HG03439 (cell line): ENCODE measurements at regions not wholly inside any gene's neighbourhood (a gene's known extent, or its start where the extent isn't known, plus 50 kb on each side); places are given as distances from the start of the nearest gene placed in this dataset.
"Not testable (repeated sequence)": the region's sequence is repeated elsewhere in the genome, so short reads cannot be mapped to it uniquely, and the experiment has no call there.

Source experiments
- ATAC-seq: cut with Tn5 transposase; IDR thresholded peaks from one replicate; pipeline ENCODE4 v1.9.1; 2021; ENCODE audit warnings: mild to moderate bottlenecking, moderate library complexity; ENCODE audit not compliant: unreplicated experiment

DNA sequence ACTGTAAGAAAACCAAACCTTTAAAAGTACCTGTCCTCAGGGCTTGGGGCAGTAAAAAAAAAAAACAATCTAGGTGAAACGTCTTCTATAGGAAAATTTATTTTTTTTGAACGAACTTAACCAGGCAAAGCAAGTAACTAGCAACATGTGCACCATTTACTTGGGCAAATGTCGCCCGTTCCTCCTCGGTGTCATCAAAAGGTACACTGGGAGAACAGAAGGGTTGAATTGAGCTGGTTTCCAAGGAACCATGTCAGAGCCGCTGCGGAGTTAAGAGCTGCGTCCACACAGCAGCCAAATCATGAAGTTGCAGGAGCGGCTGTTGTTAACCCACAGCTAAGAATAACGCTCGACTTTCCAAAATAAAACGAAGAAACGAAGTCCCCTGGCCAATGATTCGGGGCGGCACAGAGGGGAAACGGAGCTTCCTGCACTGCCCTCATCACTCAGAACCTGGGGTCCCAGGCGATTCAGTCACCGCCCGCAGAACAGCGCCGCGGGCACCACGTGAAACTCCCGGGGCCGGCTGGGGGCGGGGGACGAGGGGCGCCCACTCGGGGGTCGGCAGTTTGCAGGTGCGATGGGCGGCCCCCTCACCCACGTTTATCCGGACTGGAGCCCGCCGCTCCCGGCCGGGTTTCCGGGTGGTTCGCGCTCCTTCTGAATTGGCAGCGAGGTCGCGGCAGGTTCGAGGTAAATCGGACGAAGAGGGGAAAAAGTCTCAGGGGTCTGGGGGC lies 53.6 kb upstream of the PLGLB1 start:
- not testable (repeated sequence) for ATAC-seq

DNA sequence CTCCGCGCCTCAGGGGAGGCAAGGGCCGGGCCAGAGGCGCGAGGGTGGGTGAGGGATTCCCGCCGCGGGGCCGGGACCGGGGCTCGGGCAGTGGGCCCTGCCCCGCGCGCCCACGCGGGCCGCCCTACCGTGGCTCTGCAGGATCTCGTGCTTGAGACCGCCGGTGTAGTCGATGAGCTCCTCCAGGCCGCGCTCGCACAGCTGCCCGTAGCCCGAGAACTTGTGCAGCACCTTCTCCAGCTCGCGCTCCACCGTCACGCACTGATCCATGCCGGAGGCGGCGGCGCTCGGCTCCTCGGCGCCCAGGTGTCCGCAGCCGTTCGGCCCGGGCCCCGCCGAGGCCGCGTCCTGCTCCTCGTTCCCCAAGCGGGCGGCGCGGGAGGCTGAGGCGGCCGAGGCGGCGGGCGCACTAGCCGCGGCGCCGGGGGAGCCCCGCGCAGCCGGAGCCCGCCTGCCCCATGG lies 54.2 kb upstream of the PLGLB1 start:
- peak; percentile 39 for ATAC-seq

DNA sequence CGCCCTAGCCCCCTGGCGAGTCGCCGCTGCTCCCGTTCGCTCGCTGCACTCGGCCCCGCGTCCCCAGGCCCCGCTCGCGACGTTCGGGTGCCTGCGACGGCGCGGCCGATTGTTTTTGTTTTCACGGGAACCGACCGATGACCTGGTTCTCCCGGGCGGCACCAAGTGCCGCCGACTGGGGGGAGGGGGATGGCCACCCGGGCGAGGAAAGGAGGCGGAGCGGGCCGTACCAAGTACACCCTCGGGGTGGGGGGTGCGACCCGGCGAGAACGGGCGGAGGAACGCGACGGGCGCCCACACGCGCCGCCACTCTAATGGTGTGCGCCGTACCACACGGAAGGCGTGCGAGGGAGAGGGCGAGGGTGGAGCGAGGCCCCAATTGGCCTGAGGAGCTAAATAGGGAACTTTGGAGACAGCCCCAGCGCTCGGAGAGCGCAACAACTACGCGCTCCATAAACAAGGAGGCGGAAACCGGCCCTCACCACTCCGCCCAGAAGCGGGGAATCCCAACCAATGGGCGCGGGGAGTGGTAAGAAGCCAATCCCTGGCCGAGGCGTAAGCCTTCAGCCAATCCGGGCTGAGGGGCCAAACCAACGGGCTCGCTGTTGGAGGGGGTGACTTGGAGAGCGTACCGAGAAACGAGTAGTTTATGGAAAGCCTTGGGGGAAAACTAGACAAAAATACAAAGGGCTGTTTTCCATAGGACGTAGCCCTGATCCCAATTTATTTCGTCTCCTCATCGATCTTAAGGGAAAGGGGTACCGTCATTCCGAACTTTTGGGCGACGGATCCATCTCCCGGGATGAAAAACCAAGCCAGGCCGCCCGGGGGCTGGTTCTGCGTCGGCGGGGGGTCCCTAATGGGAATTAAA lies 54.8 kb upstream of the PLGLB1 start:
- ATAC-seq: peak; percentile 94

DNA sequence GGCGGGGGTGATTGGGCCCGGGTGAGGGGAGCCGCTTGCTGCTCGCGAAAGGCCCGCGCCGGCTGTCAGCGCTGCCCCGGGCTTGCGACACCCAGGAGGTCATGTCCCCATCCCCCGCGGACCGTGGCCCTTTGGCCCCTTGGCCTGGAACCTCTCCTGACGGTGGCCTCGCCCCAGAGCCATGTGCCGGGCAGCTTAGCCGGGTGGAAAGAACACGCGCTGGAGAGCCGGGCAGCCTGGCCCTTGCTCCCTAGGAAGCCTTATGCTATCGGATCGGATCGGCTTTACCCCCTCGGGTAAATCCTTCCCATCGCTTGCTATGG lies 55.4 kb upstream of the PLGLB1 start:
- peak; percentile 18 for ATAC-seq

DNA sequence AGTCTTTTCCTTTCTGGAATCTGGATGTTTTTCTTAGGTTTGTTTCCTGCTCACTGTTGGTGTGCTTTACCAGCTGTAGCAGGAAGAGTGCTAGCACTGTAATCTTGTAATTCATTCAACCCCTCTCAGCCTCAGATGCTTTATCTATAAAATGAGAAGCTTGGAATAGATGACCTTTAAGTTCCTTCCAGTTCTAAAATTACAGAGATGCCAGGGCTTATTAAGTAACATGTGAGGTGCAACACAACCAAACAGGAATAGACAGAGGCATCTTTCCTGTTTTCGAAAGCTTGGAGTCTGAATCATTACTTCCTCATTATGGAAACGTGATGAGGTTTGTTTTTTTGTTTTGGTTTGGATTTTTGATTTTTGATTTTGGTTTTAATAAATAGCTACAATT lies 60.1 kb upstream of the PLGLB1 start:
- ATAC-seq: not testable (repeated sequence)

DNA sequence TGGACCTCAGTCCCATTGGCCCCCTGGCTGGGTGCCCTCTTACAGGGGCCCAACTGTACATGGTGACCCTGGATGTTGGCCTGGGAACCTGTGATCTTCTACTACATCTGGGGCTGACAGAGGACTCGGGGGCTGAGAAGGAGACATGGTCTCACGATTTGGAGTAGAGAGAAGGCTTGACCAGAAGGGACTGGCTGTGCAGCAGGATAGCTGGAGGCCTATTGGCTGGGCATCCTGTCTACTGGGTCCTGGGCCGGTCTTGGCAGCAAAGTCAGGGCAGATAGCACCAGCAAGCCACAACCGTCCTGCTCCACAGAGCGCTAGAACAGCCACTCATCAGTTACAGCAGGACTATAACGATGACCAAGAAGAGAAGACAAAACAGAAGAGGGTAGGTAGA lies 66.4 kb upstream of the PLGLB1 start:
- not testable (repeated sequence) for ATAC-seq

DNA sequence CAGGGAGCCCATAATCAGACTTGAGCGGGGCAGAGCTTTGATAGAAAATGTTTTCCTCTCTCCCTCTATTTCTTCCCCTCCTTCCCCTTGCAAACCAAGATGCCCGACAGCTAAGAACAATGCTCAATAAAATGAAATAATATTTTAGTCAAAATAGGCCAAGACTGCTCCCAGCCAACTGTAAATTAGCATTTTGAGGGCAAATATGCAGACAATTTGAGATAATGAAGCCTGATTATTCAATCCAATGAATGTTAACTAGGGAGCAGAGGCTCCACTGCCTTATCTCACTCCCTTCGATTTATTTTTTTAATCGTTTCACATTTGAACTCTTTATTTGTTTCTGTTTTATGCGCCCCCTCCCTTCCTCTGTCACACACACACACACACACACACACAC lies 67.8 kb upstream of the PLGLB1 start:
- not testable (repeated sequence) for ATAC-seq

DNA sequence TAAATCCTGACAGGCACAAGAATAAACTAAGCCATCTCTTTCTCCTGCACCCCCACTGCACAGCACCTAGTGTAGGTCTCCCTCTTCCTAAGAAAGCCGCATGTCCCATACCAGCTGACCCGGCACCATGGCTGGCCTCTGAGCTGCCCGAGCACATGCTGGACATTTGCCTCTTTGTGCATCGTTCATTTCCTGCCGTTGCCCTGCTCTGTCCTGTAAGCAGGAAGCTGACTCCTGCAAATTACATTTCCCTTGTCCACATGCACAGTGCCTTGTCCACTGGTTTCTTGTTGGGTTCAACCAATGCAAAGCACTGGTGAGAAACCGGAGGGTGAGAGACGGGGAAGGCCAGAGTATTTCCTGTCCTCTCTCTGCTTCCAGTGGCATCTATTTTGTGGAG lies 71.6 kb upstream of the PLGLB1 start:
- not testable (repeated sequence) for ATAC-seq

DNA sequence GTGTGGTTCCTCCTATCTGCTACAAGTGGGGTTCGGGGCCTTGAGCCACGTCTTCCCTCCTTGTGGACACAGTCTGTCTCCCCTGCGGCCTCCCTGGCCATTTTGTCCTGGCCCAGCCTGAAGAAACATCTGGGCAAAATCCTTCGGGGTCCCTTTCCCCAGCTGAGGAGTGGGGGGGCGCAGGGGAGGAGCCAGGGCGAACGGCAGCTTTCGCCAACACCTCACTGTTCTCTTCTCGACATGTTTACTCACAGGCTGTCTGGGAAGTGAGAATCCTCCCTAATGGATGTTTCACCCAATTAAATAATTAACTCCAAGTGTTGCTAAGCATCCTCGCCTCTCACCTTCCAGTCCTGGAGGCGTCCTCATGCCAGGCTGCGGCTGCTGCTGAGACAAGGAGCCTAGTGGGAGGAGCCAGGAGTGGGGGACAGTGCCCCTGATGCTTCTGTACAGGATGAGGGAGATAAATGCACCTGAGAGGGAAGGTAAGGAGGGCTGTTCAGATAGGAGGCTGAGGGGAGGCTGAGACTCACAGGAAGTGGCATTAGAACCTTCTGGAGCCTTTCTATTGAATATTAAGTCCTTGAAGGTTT lies 72.4 kb upstream of the PLGLB1 start:
- ATAC-seq: not testable (repeated sequence)

DNA sequence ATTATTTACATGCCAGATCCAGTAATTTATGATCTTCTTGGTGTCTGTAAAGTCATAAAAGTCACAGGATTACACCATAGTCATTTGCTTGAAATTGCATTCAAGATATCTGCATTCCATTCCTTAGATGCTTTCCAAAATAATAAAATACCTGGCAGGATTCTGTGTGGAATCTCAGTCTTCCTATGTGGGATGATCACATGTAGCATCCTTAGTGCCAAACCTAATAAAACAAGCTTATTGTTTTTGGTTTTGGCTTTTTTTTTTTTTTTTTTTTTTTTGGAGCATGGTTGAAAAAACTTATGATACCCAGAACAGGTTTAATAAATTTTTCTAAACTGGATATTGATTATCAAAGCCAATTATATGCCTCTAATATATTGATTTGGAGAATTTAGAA lies 74.2 kb upstream of the PLGLB1 start:
- not testable (repeated sequence) for ATAC-seq

DNA sequence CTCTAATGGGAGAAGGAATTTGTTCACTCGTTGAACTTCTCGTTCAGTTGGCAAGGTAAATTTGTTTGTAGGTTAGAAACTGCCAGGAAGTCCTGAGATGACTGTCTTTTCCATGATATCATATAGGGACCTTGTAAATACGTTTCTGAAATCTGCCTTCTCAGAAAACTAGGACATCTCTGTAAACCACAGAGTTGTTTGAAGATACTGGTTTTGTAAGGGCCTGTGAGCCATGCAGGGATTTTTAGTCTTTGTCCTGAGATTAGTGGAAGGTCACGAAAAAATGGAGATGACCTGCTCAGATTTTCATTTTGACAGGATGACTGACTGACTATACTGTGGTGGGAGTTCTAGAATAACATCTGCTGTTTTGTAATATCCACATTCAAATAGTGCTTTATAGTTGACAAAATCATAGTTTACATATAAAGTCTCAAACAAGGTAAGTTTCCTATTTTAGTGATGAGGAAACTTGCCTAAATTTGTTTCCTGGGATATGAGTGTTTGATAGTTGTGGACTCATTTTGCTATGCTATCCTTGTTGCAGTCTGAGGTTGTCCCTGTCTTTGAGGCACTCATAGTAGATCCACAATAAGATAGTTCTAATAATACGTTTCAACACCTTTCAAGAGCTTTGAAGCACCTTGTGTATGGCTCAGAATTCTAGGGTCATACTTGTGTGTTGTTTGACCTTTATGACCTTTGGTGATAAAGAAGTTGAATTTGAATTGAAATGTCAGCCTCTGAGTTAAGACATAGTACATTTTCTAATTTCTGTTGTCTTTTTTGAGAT lies 107.3 kb upstream of the PLGLB1 start:
- ATAC-seq: not testable (repeated sequence)

DNA sequence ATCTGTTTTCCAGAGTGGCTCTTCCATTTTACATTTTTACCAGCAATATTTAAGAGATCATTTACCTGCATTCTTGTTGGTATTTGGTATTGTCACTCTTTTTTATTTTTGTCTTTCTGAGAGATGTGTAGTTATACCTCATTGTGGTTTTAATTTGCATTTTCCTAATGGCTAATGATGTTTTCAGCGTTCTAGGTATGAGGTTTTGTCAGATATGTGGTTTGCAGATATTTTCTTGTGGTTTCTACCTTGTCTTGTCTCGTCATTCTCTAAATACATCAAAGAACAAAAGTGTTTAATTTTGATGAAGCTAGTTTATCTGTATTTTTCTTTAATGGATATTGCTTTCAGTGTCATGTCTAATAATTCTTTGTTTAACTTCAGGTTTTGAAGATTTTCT lies 110.9 kb upstream of the PLGLB1 start:
- peak; percentile 59 for ATAC-seq

DNA sequence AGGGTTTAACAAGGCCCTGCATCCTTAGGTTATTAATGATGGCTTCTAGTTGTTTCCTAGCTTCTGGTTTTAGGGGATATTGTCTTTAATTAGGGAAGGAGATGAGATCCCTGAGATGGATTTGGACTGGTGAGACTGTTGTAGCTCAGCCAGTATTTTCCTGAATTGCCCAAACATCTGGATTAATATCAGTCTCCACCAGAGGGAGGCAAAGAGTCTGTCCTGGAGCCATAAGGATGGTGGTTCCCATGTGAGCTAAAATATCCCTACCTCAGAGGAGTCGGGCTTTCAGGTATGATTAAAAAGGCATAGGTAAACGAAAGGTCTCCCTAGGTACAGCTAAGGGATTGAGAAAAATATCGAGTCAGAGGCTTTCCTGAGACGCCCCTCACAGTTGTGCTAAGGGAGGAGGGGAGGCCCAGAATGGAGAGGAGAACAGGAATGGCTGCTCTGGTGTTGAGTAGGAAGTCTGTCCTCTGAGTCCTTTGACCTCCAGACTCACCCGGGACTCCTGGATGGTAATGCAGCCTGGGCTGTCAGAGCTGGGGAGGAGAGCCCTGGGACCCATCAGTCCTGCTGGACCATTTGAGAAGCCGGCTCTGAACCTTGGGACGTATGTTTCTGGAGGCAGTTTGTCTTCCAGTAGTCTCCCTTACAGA lies 130.3 kb upstream of the PLGLB1 start:
- not testable (repeated sequence) for ATAC-seq

DNA sequence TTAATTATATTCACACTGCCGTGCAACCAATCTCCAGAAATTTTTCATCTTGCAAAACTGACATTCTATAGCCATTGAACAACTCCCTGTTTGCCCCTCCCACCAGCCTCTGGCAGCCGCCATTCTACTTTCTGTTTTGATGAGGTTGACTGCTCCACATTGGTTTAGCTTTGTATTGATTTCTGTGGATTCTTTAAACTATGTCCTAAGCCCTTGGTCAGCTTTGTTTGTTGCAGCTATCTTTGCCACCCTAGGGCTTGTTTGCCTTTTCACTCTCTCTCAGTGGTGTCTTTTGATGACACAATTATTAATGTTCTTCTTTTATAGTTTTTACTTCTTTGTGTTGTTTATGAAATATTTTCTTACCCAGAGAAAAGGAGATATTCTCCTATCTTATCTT lies 152.8 kb upstream of the PLGLB1 start:
- not testable (repeated sequence) for ATAC-seq

DNA sequence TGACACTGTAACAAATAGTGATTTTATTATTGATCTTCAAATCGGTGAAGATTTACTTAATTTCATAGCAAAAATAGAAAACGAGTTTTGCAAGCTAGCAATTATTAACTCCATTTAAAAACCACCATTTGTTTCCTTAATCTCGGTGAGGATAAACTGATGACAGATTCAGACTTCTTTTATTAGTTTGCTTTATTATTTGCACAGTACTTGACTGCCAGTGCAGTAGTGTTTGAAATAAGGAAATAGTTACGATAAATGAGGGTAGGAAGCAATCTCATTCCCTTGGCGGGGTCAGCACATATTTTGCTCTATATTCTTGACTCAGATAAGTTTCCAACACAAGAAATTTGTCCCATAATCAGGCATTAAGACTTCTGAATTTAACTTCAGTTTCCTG lies 161.7 kb upstream of the PLGLB1 start:
- not testable (repeated sequence) for ATAC-seq

DNA sequence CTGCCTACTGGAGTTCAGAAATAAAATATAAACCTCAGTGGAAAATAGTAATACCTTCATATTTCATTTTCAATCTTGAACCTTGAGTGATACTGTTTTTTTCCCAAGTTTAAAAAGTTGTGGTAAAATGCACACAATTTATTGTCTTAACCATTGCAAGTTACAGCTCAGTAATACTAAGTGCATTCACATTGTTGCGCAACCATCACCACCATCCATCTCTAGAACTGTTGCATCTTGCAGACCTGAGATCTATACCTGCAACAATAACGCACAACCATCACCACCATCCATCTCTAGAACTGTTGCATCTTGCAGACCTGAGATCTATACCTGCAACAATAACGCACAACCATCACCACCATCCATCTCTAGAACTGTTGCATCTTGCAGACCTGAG lies 162.6 kb upstream of the PLGLB1 start:
- not testable (repeated sequence) for ATAC-seq

DNA sequence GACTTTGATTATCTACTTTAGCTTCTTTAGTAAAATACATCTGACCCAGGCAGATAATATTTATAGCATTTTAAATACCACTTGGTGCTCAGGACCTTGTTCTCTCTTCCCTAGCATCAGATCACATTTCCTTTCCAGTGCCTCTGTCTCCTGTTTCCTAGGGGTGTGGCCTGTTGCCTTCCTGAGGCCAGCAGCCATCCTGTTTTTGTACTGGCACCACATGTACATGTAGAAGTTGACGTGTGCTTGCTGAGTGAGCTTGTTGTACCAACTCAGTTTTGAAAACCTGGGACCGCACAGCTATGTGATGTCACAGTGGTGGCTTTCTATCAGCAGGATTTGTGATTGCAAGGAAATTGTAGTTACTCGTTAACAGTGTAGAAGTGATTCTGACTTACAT lies 167.6 kb upstream of the PLGLB1 start:
- not testable (repeated sequence) for ATAC-seq

DNA sequence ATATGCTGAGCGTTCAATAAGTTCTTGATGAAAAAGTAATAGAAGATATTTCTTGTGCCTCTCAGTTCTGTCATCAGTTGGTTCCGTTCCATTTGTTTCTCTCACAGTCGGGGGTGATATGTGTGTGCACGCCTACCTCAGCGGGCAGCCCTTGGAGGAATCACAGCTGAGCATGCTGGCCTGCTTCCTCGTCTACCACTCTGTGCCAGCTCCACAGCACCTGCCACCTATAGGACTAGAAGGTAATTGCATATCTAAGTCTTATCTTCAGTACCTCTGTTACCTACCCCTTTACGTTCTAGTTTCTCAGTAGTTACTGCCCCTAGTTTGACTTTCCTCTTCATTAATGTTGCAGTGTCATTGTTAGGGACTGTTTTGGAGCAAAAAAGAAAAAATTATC lies 171.7 kb upstream of the PLGLB1 start:
- not testable (repeated sequence) for ATAC-seq

DNA sequence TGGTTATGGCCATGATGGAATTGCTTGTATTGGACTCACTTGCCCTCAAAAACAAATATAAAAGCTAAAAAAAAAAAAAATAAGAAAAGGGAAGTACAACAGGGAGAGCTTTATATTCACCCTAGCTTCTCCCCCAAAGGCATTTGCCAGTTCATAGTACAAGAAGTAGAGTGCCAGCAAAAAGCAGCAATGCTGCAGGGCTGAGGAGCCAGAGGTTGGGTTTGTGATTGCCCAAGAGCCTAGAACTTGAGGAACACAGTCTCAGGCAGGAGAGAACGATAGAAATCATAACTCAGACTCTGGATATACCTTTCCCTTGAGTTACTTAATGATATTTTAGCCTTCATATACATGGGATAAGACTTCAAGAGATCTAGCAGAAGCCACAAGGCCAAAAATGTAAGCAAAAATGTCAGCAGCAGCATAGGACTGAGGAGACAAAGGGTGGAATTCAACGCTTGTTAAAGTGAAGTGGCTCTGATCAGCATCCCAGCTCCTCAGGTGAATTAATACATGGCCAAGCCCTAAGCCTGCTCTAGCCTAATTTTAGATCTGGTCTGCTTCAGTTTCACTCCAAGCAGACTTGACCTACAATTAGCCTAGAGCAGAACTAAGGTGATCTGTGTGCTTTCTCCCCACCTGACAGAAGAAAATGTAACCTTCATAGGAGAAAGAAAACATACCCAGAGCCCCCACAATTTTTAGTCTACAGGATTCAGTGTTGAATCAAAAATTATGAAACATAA lies 172.8 kb upstream of the PLGLB1 start:
- ATAC-seq: not testable (repeated sequence)
